SJCRH30 (cell line): ENCODE measurements at regions not wholly inside any gene's neighbourhood (a gene's known extent, or its start where the extent isn't known, plus 50 kb on each side); places are given as distances from the start of the nearest gene placed in this dataset.

Experiments
- DNase-seq, 2 experiments: peaks; one replicate each; pipeline ENCODE4 v3.0.0-alpha.2; 2015 to 2020
- H3K27ac ChIP-seq: fragments of 250-450 bp; sonication (Bioruptor Pico); 2 replicates; pipeline ENCODE4 v1.5.1; 2020; ENCODE audit warnings: mild to moderate bottlenecking, moderate library complexity
- H3K27me3 ChIP-seq: fragments of 250-450 bp; sonication (Bioruptor Pico); 2 replicates; pipeline ENCODE4 v1.5.1; 2020; ENCODE audit warnings: mild to moderate bottlenecking, moderate library complexity
- H3K36me3 ChIP-seq: fragments of 250-450 bp; sonication (Bioruptor Pico); 2 replicates; pipeline ENCODE4 v1.5.1; 2020; ENCODE audit warnings: mild to moderate bottlenecking, moderate library complexity
- H3K4me1 ChIP-seq: fragments of 250-450 bp; sonication (Bioruptor Pico); 2 replicates; pipeline ENCODE4 v1.5.1; 2020; ENCODE audit warnings: mild to moderate bottlenecking, moderate library complexity
- H3K4me3 ChIP-seq: fragments of 250-450 bp; sonication (Bioruptor Pico); 2 replicates; pipeline ENCODE4 v1.5.1; 2020; ENCODE audit warnings: mild to moderate bottlenecking, moderate library complexity
- H3K9me3 ChIP-seq: fragments of 250-450 bp; sonication (Bioruptor Pico); replicated peaks from 2 replicates; pipeline ENCODE4 v1.5.1; 2020; ENCODE audit warnings: mild to moderate bottlenecking, moderate library complexity

DNA sequence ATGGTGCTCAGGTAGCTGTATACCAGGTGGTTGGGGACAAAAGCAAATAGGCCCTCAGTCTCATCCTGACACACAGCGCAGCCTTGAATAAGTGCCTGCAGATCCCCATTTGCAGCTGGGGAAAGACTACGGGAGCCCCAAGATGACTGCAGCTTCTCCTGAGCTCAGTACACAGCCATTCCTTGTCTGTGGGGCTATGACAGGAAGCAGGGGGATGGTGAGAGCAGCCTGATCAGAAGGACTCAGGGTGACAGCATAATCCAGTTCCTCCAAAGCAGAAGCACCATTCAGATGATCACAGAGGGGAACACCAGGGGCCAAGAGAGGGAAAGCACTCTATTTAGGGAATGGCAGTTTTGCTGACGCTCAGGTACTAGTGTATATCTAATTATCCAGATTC, 104.8 kb upstream of the MOCS1 start:
- no peak for DNase-seq
- no peak overlapping the region for H3K27ac ChIP-seq
- no peaks in the 10 kb centered on the region for H3K9me3 ChIP-seq
- H3K36me3 ChIP-seq = no peaks in the 10 kb centered on the region
- no peaks in the 10 kb centered on the region for H3K27me3 ChIP-seq
- H3K4me3 ChIP-seq = no peak overlapping the region
- H3K4me1 ChIP-seq = no peaks in the 10 kb centered on the region

DNA sequence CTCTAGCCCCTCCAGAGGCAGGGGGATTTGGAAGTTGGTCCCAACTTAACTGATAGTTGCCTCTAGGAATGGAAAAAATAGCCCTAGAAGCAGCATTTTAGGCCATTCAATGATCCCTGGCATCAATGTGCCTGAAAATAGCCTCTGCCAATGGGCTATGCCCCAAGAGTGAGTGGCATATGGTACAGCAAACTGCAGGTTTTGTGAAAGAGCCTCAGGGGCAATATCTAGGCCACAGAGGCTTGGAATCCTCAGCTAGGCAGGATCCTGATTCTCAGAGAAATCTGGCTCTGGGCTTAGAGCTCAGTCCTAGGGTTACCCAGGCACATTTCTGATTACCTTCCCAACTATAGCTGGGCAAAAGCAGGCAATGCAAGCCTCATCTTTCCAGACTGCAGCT, 104.4 kb upstream of the MOCS1 start:
- no peaks in the 10 kb centered on the region for H3K4me1 ChIP-seq
- H3K27me3 ChIP-seq = no peaks in the 10 kb centered on the region
- H3K9me3 ChIP-seq = no peaks in the 10 kb centered on the region
- no peak overlapping the region for H3K4me3 ChIP-seq
- no peak for DNase-seq
- H3K27ac ChIP-seq = no peak overlapping the region
- no peaks in the 10 kb centered on the region for H3K36me3 ChIP-seq

DNA sequence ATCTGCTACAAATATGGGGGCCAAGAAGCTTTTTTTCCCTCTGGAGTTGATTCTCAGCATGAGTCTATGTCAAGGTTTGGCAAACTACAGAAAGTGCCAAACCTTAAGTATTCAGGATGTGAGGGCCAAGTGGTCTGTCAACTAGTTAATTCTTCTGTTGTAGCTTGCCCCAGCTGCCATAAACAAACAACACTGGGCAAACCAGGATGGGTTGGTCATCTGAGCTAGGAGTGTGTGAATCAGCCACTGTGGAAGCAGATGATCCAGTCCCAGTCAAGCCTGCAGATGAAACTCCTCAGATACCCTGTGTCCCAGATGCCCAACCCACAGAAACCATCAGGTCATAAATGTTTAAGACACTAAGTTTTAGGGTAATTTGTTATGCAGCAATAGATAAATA, 103.0 kb upstream of the MOCS1 start:
- Histone ChIP-seq H3K4me3 (no peak overlapping the region), H3K36me3 (no peaks in the 10 kb centered on the region), H3K9me3 (no peaks in the 10 kb centered on the region), H3K27ac (no peak overlapping the region), H3K4me1 (no peaks in the 10 kb centered on the region), H3K27me3 (no peaks in the 10 kb centered on the region)
- no peak for DNase-seq

DNA sequence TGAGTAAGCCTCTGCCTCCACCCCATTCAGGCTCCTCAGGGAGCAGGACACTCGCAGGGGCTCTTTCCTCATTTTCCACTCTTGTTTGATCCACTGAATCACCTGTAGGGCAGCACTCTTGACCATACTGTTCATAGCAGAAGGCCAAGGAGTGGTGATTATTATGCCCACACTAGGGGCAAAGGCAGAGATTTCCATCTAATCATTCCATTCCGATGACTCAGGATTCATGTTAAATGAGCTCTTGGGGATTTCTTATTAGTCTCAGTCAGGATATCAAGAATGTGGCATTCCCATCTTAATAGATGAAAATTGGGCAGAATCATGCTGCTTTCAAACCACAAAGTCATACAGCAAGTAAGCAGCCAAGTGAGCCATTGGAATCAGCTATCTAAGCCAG, 101.9 kb upstream of the MOCS1 start:
- no peaks in the 10 kb centered on the region for H3K27me3 ChIP-seq
- no peaks in the 10 kb centered on the region for H3K36me3 ChIP-seq
- no peak overlapping the region for H3K27ac ChIP-seq
- no peaks in the 10 kb centered on the region for H3K9me3 ChIP-seq
- H3K4me3 ChIP-seq = no peak overlapping the region
- DNase-seq = no peak
- no peaks in the 10 kb centered on the region for H3K4me1 ChIP-seq

DNA sequence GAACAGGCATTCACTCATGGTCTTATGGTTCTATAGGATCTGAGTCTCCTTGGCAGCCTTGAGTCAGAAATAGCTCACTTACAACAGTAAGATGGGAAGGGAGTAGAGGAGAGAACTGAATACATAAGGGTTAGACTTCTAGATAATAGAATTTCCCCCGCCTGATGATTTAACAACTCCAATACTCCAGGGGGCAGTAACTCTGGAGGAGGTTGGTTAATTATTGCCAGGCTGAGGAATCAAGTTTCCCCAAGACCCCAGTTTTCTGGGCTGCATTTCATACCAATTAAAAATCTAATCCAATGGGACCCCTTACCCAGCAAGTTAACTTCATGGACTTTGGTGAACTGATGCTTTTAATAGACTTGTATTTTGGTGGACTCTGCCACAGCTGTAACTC, 94.2 kb upstream of the MOCS1 start:
- Histone ChIP-seq H3K36me3 (no peaks in the 10 kb centered on the region), H3K9me3 (no peaks in the 10 kb centered on the region), H3K27me3 (no peaks in the 10 kb centered on the region), H3K4me3 (no peak overlapping the region), H3K4me1 (no peaks in the 10 kb centered on the region), H3K27ac (no peak overlapping the region)
- no peak for DNase-seq

DNA sequence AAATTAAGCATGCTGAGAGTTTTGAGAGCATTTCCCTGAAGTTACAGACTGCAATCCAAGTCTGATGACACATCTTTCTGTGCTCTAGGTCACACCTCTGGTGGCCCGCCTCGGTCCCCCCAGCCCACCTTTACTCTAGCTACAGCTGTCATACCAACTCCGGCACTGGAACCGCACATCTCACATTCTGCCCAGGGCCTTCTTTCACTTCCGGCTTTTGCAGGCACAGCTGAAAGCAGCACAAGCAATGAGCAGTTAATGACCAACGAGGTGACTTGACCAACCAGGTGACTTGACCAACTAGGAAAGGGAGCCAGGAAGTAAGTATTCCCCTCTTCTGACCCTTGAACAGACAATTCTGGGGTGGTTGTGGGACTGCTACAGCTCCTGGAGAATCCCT, 88.6 kb upstream of the MOCS1 start:
- H3K4me3 ChIP-seq = no peak overlapping the region
- no peaks in the 10 kb centered on the region for H3K4me1 ChIP-seq
- H3K9me3 ChIP-seq = no peaks in the 10 kb centered on the region
- H3K27me3 ChIP-seq = no peaks in the 10 kb centered on the region
- DNase-seq = no peak
- H3K27ac ChIP-seq = no peak overlapping the region
- H3K36me3 ChIP-seq = no peaks in the 10 kb centered on the region

DNA sequence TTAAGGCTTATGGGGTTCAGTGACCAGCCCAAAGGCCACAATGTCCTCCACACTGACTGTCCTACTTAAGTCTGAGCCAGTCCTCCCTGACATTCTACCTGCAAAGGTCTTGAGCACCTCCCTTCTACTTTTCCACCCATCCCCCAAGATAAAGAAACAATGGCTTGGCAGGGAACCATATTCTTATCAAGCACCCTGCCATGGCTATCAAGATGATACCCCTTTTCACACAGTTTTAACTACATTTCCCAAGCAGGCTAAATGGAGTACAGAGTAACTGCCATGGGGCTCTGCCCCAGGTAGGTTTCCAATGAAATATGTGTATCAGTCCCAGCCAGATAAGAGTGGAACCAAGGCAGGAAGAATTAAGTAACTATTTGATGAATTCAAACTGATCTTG, 85.9 kb upstream of the MOCS1 start:
- no peak for DNase-seq
- Histone ChIP-seq H3K27me3 (no peaks in the 10 kb centered on the region), H3K27ac (no peak overlapping the region), H3K36me3 (no peaks in the 10 kb centered on the region), H3K4me1 (no peaks in the 10 kb centered on the region), H3K9me3 (no peaks in the 10 kb centered on the region), H3K4me3 (no peak overlapping the region)

DNA sequence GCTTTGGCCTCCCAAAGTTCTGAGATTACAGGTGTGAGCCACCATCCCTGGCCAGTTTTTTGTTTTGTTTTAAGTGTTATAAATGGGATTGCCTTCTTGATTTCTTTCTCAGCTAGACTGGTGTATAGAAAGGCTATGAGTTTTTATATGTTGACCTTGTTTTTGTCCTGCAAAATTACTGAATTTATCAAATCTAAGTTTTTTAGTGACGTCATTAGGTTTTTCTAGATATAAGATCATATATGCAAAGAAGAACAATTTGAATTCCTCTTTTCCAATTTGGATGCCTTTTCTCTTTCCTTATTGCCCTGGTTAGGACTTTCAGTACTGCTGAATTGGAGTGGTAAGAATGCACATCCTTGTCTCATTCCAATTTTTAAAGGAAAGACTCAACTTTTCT, 81.3 kb upstream of the MOCS1 start:
- H3K36me3 ChIP-seq = no peaks in the 10 kb centered on the region
- no peaks in the 10 kb centered on the region for H3K27me3 ChIP-seq
- no peaks in the 10 kb centered on the region for H3K9me3 ChIP-seq
- DNase-seq = no peak
- H3K4me3 ChIP-seq = no peak overlapping the region
- no peaks in the 10 kb centered on the region for H3K4me1 ChIP-seq
- H3K27ac ChIP-seq = no peak overlapping the region

DNA sequence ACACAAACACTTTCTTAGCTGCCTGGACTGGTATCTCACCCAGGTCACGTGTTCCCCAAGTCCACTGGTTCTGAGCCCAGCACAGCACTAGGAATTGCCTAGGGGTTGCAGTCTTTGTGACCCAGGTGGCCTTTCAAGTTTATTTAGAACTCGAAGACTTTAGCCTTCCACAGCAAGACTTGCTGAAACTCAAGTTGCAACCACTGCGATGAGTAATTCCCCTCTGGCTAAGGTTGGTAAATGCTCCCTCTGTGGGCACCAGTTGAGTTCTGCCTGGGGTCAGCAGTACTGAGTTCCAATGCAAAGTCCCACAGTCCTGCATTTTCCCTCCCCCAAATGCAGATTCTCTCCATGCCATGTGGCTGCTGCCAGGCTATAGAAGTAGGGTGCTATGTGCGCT, 77.6 kb upstream of the MOCS1 start:
- DNase-seq = no peak
- no peaks in the 10 kb centered on the region for H3K27me3 ChIP-seq

DNA sequence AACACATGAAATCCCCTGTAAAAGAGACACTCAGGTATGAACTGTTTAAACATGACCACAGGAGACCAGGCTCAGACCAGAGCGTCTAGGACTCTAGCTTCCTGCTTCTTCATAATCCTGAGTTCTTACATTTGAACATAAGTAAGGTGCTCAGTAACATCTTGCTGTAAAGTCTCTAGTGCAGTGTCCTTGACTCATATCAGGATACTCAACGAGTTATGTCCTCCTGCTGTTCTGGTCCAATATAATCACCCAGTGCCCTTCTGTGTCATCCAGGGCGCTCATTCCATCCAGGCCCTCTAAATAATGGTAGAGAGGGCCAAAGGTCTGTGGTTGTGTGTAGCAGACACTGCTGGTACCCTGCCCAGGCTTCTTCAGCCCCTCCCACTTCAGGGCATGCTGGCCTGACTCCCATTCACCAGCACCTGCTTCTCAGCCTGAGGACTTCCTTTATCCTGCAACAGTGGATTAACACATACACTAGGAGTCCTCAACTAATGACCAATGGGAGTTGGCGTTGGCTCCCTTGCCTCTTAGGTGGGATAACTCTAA, 66.8 kb upstream of the MOCS1 start:
- Histone ChIP-seq H3K4me1 (no peaks in the 10 kb centered on the region), H3K27me3 (no peaks in the 10 kb centered on the region), H3K36me3 (no peaks in the 10 kb centered on the region), H3K9me3 (0 out of 2 replicates have a peak, but pooled peaks cover 2% of the 10 kb centered on the region), H3K4me3 (no peak overlapping the region), H3K27ac (no peak overlapping the region)
- DNase-seq = no peak

More for the DNA sequence above, 77.6 kb upstream of the MOCS1 start:
- Histone ChIP-seq H3K27ac (no peak overlapping the region), H3K36me3 (no peaks in the 10 kb centered on the region), H3K4me3 (no peak overlapping the region), H3K9me3 (no peaks in the 10 kb centered on the region), H3K4me1 (no peaks in the 10 kb centered on the region)

DNA sequence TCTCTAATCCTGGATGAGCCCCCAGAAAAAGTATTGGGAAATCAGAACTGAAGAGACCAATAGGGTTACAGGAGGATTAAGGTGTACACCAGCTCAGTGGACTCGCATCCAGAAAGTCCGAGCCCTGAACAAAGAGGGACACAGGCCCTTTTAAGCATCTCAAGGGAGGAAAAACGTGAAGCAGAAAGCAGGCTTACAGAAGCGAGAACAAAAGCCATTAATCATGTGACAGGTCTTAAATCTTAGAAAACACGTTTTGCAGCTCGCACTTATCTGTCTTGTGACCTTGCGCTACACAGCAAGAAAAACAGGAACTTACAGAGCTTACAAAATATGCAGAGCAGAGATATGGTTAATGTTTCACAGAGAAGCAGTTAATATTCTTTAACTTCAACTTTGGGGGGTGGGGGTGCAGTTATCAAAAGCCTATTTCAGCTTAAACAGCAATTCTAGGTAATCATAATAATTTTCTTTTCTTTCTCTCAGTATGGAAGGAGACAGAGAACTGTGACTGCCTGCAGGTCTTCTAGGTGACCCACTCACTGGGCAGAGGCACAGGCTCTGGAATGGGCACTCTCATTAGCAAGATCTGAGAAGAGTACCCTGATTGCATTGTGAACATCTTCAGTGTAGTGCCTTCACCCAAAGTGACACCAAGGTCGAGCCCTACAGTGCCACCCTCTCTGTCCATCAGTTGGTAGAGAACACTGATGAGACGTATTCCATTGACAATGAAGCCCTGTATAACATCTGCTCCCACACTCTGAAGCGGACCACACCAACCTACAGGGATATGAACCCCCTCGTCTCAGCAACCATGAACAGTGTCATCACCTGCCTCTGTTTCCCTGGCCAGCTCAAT, 65.0 kb upstream of the MOCS1 start:
- no peak overlapping the region for H3K27ac ChIP-seq
- no peak for DNase-seq
- no peak overlapping the region for H3K4me3 ChIP-seq
- H3K4me1 ChIP-seq = no peaks in the 10 kb centered on the region
- H3K9me3 ChIP-seq = 0 out of 2 replicates have a peak, but pooled peaks cover 2% of the 10 kb centered on the region
- no peaks in the 10 kb centered on the region for H3K36me3 ChIP-seq
- no peaks in the 10 kb centered on the region for H3K27me3 ChIP-seq

DNA sequence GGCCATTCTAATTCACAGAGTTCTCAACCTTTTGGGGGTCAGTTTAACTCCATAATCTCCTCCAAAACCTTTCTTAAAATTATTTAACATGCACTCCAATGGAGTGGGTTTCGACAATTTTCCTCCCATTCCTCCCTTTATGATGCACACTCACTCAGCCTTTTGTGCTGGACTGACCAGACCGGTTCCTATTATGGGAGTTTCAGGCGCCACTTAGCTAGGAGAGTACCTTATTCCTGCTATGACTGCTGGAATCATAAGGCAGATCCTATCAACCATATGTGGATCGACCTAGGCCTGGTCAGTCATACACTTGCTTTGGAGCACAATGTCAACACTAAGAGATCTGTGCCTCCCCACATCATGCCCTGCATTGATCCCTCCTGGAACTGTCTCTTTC, 63.9 kb upstream of the MOCS1 start:
- Histone ChIP-seq H3K4me3 (no peak overlapping the region), H3K9me3 (peaks cover 7% of the 10 kb centered on the region), H3K27me3 (no peaks in the 10 kb centered on the region), H3K27ac (no peak overlapping the region), H3K36me3 (no peaks in the 10 kb centered on the region), H3K4me1 (no peaks in the 10 kb centered on the region)
- no peak for DNase-seq

DNA sequence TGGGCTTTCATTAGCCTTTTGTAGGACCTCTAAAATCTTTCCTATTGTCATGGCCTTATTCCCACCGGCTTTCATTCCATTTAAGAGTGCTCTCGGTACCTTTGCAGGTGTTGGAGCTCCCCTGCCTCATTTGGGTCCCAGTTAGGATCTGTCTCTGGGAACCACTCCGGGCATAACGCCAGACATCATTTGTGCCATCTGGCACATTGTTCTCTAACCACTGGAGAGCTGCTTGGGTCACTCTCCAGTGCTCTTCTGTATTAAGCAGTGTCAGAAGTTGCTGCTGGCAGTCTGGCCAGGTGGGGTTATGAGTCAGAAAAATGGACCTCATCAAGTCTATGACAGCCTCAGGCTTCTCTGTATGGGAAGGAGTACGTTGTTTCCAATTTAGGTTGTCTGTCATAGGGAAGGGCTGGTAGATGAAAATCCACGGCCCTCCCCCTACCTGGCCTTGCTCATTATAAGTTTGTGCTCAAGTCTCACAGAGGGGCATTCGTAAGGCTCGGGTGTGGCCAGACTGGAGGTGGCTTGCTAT, 62.9 kb upstream of the MOCS1 start:
- Histone ChIP-seq H3K4me1 (no peaks in the 10 kb centered on the region), H3K9me3 (peaks cover 10% of the 10 kb centered on the region), H3K27me3 (no peaks in the 10 kb centered on the region), H3K36me3 (no peaks in the 10 kb centered on the region), H3K27ac (no peak overlapping the region), H3K4me3 (no peak overlapping the region)
- no peak for DNase-seq

DNA sequence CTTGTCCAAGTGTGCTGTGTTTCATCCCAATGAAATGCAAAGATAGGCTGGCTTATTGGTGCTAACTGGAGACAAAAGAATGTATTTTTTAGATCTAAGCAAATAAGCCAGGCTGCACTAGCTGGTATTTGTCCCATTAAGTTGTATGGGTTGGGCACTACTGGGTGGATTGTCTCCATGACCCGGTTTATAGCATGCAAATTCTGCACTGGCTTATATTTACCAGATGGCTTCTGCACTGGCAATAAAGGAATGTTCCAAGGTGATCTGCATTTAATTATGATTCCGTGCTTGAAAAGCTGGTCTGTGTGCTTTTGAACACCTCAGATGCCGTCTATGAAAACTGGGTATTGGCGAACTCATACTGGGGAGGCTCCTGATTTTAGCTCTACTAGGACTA, 61.4 kb upstream of the MOCS1 start:
- Histone ChIP-seq H3K36me3 (no peaks in the 10 kb centered on the region), H3K9me3 (peaks cover 10% of the 10 kb centered on the region), H3K27ac (no peak overlapping the region), H3K4me3 (no peak overlapping the region), H3K4me1 (no peaks in the 10 kb centered on the region), H3K27me3 (no peaks in the 10 kb centered on the region)
- no peak for DNase-seq

DNA sequence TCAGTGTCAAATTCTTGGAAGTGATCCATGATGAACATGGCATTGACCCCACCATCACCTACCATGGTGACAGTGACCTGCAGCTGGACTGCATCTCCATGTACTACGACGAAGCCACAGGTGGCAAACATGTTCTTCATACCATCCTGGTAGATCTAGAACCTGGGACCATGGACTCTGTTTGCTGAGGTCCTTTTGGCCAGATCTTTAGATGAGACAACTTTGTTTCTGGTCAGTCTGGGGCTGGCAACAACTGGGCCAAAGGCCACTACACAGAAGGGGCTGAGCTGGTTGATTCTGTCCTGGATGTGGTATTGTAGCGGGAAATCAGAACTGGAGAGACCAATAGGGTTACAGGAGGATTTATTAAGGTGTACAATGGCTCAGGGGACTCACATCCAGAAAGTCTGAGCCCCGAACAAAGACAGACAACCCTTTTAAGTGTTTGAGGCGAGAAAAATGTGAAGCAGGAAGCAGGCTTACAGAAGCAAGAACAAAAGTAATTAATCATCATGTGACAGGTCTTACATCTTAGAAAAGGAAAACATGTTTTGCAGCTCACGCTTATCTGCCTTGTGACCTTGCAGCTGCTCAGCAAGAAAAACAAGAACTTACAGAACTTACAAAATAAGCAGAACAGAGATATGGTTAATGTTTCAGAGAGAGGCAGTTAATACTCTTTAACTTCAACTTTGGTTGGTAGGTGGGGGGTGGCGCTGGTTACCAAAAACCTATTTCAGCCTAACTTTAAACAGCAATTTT, 58.8 kb upstream of the MOCS1 start:
- DNase-seq = no peak

More for the DNA sequence above, 58.8 kb upstream of the MOCS1 start:
- no peak overlapping the region for H3K4me3 ChIP-seq
- H3K27ac ChIP-seq = no peak overlapping the region
- H3K27me3 ChIP-seq = no peaks in the 10 kb centered on the region
- no peaks in the 10 kb centered on the region for H3K4me1 ChIP-seq
- peaks cover 8% of the 10 kb centered on the region for H3K9me3 ChIP-seq
- H3K36me3 ChIP-seq = no peaks in the 10 kb centered on the region
